HepG2 (cell line): ENCODE measurements at regions not wholly inside any gene's neighbourhood (a gene's known extent, or its start where the extent isn't known, plus 50 kb on each side); places are given as distances from the start of the nearest gene placed in this dataset.

Experiments used
- CTCF ChIP-seq: sonication (generic); formaldehyde crosslinking; IDR thresholded peaks from 2 replicates; pipeline ENCODE4 v1.5.0; 2020; ENCODE audit warnings: mild to moderate bottlenecking, missing genetic modification reagents, moderate library complexity
- HCFC1 ChIP-seq: fragments of 150-350 bp; IDR thresholded peaks from 2 replicates; pipeline ENCODE4 v1.6.1; 2014; ENCODE audit warnings: low read depth, low read length
- NFKBIZ ChIP-seq: IDR thresholded peaks from 2 replicates; pipeline ENCODE4 v1.6.1; 2018; ENCODE audit warnings: missing genetic modification reagents, missing compliant biosample characterization
- YY1 ChIP-seq: IDR thresholded peaks from 2 replicates; pipeline ENCODE4 v1.6.1; 2011; ENCODE audit warnings: low read length, low read depth, moderate library complexity, mild to moderate bottlenecking; ENCODE audit not compliant: insufficient read depth, insufficient replicate concordance
- ZBTB42 ChIP-seq: sonication (generic); formaldehyde crosslinking; IDR thresholded peaks from 2 replicates; pipeline ENCODE4 v1.5.0; 2020; ENCODE audit warnings: mild to moderate bottlenecking, missing genetic modification reagents
- ZNF414 ChIP-seq: sonication (generic); formaldehyde crosslinking; IDR thresholded peaks from 2 replicates; pipeline ENCODE4 v1.5.0; 2020; ENCODE audit warnings: missing genetic modification reagents
- ZNF703 ChIP-seq: sonication (generic); formaldehyde crosslinking; IDR thresholded peaks from 2 replicates; pipeline ENCODE4 v1.5.1; 2020; ENCODE audit warnings: missing genetic modification reagents, mild to moderate bottlenecking, moderate library complexity, borderline replicate concordance
- ZNF776 ChIP-seq: sonication (generic); formaldehyde crosslinking; IDR thresholded peaks from 2 replicates; pipeline ENCODE4 v1.4.0; 2020; ENCODE audit warnings: mild to moderate bottlenecking, missing genetic modification reagents

DNA sequence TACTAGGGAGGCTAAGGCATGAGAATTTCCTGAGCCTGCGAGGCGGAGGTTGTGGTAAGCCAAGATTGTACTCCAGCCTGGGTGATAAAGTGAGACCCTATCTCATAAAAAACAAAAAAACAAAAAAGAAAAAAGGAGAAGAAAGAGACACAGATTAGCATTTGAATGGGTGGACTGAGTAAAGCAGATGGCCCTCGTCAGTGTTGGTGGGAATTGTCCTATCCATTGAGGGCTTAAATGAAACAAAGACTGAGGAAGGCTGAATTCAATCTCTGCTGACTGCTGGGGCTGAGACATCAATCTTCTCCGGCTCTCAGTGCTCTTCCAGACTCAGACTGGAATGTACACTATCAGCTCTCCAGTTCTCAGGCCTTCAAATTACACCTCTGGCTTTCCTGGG lies 136.8 kb downstream of the SLC7A11 start:
- TF ChIP-seq ZNF703: no peak
- TF ChIP-seq ZBTB42 (CRISPR knock-in tag): no peak
- no peak for TF ChIP-seq ZNF414
- TF ChIP-seq YY1: no peak
- no peak for TF ChIP-seq NFKBIZ (CRISPR knock-in tag)
- TF ChIP-seq ZNF776 (CRISPR knock-in tag): no peak
- TF ChIP-seq CTCF (CRISPR knock-in tag): no peak
- TF ChIP-seq HCFC1: no peak
